Neural progenitor cell (in vitro differentiated cells): ENCODE measurements at regions not wholly inside any gene's neighbourhood (a gene's known extent, or its start where the extent isn't known, plus 50 kb on each side); places are given as distances from the start of the nearest gene placed in this dataset.
A peak's percentile ranks its signal among the peaks of the same experiment; 100 is the strongest.

Experiments used
- DNase-seq: peaks from one replicate; pipeline ENCODE4 v3.0.0-alpha.2; 2016; ENCODE audit warnings: low spot score
- H2AFZ ChIP-seq: fragments of 200-600 bp; sonication (generic); replicated peaks from 2 replicates; pipeline ENCODE4 v1.6.1; 2016; ENCODE audit warnings: antibody characterized with exemption
- H3F3A ChIP-seq: fragments of 200-600 bp; sonication (generic); 2 replicates; pipeline ENCODE4 v1.6.1; 2016; ENCODE audit warnings: antibody characterized with exemption, low read depth
- H3K27ac ChIP-seq: fragments of 200-600 bp; sonication (generic); 2 replicates; pipeline ENCODE4 v1.5.1; 2016; ENCODE audit warnings: mild to moderate bottlenecking
- H3K27me3 ChIP-seq: fragments of 200-600 bp; sonication (generic); 2 replicates; pipeline ENCODE4 v1.6.1; 2016; ENCODE audit warnings: mild to moderate bottlenecking, moderate library complexity
- H3K36me3 ChIP-seq: fragments of 200-600 bp; sonication (generic); 2 replicates; pipeline ENCODE4 v1.5.1; 2016
- H3K4me1 ChIP-seq: fragments of 200-600 bp; sonication (generic); 2 replicates; pipeline ENCODE4 v1.6.1; 2016; ENCODE audit warnings: mixed run types
- H3K4me2 ChIP-seq: fragments of 200-600 bp; sonication (generic); 2 replicates; pipeline ENCODE4 v1.6.1; 2016
- H3K4me3 ChIP-seq: fragments of 200-600 bp; sonication (generic); 2 replicates; pipeline ENCODE4 v1.5.1; 2016
- H3K79me2 ChIP-seq: fragments of 200-600 bp; sonication (generic); 2 replicates; pipeline ENCODE4 v1.6.1; 2016; ENCODE audit warnings: low read depth
- H3K9ac ChIP-seq: fragments of 200-600 bp; sonication (generic); 2 replicates; pipeline ENCODE4 v1.6.1; 2016
- H3K9me3 ChIP-seq: fragments of 200-600 bp; sonication (generic); 2 replicates; pipeline ENCODE4 v1.5.1; 2016; ENCODE audit warnings: low read depth
- H4K20me1 ChIP-seq: fragments of 200-600 bp; sonication (generic); 2 replicates; pipeline ENCODE4 v1.6.1; 2016; ENCODE audit warnings: low read depth
- H3K27ac Mint-ChIP-seq: 3 replicates; pipeline ENCODE4 v1.8.0; 2021; ENCODE audit warnings: mixed read lengths
- H3K27me3 Mint-ChIP-seq: 2 replicates; pipeline ENCODE4 v1.8.0; 2022; ENCODE audit warnings: low read depth, mild to moderate bottlenecking, inconsistent platforms, moderate library complexity, mixed read lengths; ENCODE audit not compliant: insufficient read depth
- H3K36me3 Mint-ChIP-seq: 3 replicates; pipeline ENCODE4 v1.8.0; 2021; ENCODE audit warnings: mixed read lengths
- H3K4me1 Mint-ChIP-seq: 3 replicates; pipeline ENCODE4 v1.8.0; 2021; ENCODE audit warnings: mixed read lengths
- H3K4me3 Mint-ChIP-seq: 3 replicates; pipeline ENCODE4 v1.8.0; 2021; ENCODE audit warnings: mild to moderate bottlenecking, moderate library complexity, mixed read lengths
- H3K9me3 Mint-ChIP-seq: 3 replicates; pipeline ENCODE4 v1.8.0; 2020; ENCODE audit warnings: mixed read lengths
- EZH2 ChIP-seq: fragments of 200-600 bp; sonication (generic); IDR thresholded peaks from 2 replicates; pipeline ENCODE4 v1.6.1; 2017; ENCODE audit warnings: antibody characterized with exemption, mild to moderate bottlenecking, moderate library complexity
- EZH2phosphoT487 ChIP-seq: fragments of 200-600 bp; sonication (generic); IDR thresholded peaks from 2 replicates; pipeline ENCODE4 v1.6.1; 2017; ENCODE audit warnings: antibody characterized with exemption
- TF ChIP-seq, protein P1 (sequence below): fragments of 200-600 bp; sonication (generic); IDR thresholded peaks from 2 replicates; pipeline ENCODE4 v1.5.1; 2017; ENCODE audit warnings: antibody characterized with exemption, mild to moderate bottlenecking

DNA sequence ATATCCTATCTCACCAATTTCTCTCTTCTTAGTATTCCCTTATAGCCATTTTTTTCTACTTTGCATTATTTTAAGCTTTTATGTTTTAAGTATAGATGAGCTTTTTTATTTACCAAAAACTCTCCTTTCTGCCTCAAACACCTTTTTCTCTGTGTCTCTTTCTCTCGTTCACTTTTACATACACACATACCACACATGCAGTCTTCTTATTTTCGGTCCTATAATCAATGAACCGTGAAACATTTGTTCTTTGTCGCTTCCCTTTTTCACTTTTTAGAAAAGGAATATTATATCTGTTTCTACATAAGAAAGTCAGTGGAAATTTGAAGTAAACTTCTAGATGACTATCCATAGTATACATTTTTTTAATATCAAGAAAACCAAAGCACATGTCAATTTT lies 183.2 kb downstream of the MRPL39 start:
- Histone ChIP-seq H3K9ac (no peak overlapping the region), H4K20me1 (no peaks in the 10 kb centered on the region), H3K4me1 (no peaks in the 10 kb centered on the region), H3F3A (no peaks in the 10 kb centered on the region), H2AFZ (no peak overlapping the region), H3K79me2 (no peaks in the 10 kb centered on the region), H3K4me3 (no peak overlapping the region), H3K27me3 (peaks cover 17% of the 10 kb centered on the region), H3K9me3 (no peaks in the 10 kb centered on the region), H3K27ac (no peak overlapping the region), H3K4me2 (no peak overlapping the region), H3K36me3 (no peaks in the 10 kb centered on the region)
- no peaks in the 10 kb centered on the region for H3K9me3 Mint-ChIP-seq
- no peak for DNase-seq
- H3K4me3 Mint-ChIP-seq = no peak overlapping the region
- no peak overlapping the region for H3K27ac Mint-ChIP-seq
- no peaks in the 10 kb centered on the region for H3K27me3 Mint-ChIP-seq
- H3K36me3 Mint-ChIP-seq = no peaks in the 10 kb centered on the region
- TF ChIP-seq, protein P1, sequence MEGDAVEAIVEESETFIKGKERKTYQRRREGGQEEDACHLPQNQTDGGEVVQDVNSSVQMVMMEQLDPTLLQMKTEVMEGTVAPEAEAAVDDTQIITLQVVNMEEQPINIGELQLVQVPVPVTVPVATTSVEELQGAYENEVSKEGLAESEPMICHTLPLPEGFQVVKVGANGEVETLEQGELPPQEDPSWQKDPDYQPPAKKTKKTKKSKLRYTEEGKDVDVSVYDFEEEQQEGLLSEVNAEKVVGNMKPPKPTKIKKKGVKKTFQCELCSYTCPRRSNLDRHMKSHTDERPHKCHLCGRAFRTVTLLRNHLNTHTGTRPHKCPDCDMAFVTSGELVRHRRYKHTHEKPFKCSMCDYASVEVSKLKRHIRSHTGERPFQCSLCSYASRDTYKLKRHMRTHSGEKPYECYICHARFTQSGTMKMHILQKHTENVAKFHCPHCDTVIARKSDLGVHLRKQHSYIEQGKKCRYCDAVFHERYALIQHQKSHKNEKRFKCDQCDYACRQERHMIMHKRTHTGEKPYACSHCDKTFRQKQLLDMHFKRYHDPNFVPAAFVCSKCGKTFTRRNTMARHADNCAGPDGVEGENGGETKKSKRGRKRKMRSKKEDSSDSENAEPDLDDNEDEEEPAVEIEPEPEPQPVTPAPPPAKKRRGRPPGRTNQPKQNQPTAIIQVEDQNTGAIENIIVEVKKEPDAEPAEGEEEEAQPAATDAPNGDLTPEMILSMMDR = no peak
- TF ChIP-seq EZH2 (no peak), EZH2phosphoT487 (no peak)
- H3K4me1 Mint-ChIP-seq = no peaks in the 10 kb centered on the region

DNA sequence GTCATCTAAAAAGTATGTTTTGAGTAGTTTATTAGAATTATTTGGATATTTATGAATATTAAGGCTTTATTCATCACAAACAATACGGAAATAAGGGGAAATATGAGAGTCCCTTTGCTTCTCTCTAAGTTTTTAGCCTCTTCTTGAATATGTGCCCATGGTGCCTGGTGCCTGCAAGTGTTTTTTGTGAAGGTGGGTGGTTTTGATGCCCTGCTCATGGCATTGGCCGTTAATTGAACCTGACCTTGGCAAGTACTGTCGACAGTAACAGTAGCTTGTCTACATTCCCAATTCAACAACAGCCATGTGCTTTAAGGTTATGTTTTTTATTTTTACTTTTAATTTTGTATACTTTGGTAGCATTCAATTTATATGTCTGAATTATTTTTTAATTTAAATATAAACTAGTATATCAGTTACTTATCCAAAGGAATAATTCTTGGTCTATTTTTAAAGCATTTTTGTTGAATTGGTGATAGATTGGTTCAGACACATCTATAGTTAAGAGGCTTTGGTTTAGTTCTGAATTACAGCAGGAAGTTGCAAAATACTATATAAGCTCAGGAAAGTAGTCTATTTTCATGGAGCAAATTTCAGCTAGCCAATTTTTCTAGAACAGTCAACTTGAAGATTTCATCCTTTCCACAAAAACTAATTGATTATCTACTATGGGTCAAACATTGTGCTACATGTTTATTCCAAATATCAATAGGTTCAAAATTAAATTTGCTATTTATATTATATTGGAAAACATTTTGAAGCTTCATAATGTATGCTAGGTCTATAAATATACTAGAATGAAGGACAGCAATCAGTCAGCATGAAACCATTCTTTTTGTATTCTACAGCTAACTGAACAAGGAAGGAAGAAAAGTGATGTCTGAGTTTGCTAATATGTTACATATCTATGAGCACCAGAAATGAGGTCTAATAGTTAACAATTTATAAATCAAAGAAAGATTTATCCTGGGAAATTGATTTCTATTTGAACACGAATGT lies 184.4 kb downstream of the MRPL39 start:
- TF ChIP-seq EZH2phosphoT487 (no peak), EZH2 (no peak)
- TF ChIP-seq, protein P1 = no peak
- H2AFZ ChIP-seq = no peak overlapping the region
- Mint-ChIP-seq H3K27ac (no peak overlapping the region), H3K4me1 (no peaks in the 10 kb centered on the region), H3K27me3 (peaks cover 2% of the 10 kb centered on the region), H3K36me3 (no peaks in the 10 kb centered on the region), H3K9me3 (no peaks in the 10 kb centered on the region), H3K4me3 (no peak overlapping the region)
- H3K36me3 ChIP-seq = no peaks in the 10 kb centered on the region
- no peaks in the 10 kb centered on the region for H3K79me2 ChIP-seq
- H3K4me1 ChIP-seq = no peaks in the 10 kb centered on the region
- H3K27me3 ChIP-seq = peaks cover 14% of the 10 kb centered on the region
- no peak overlapping the region for H3K4me2 ChIP-seq
- H3K9me3 ChIP-seq = no peaks in the 10 kb centered on the region
- no peaks in the 10 kb centered on the region for H3F3A ChIP-seq
- DNase-seq = no peak
- no peak overlapping the region for H3K4me3 ChIP-seq
- H3K27ac ChIP-seq = no peak overlapping the region
- H4K20me1 ChIP-seq = no peaks in the 10 kb centered on the region
- no peak overlapping the region for H3K9ac ChIP-seq

- H2AFZ ChIP-seq = peak overlapping the region; percentile 55
- H3K9me3 ChIP-seq = no peaks in the 10 kb centered on the region
- H3K27ac ChIP-seq = no peak overlapping the region
- H3K4me3 Mint-ChIP-seq = no peak overlapping the region
- H3K27ac Mint-ChIP-seq = no peak overlapping the region
- TF ChIP-seq EZH2phosphoT487 (no peak), EZH2 (peak; percentile 27)
- TF ChIP-seq, protein P1 = peak; percentile 75
- no peaks in the 10 kb centered on the region for H3K9me3 Mint-ChIP-seq
- H3K9ac ChIP-seq = no peak overlapping the region
- no peak overlapping the region for H3K4me2 ChIP-seq
- H3K36me3 ChIP-seq = no peaks in the 10 kb centered on the region
- H3K4me1 Mint-ChIP-seq = no peaks in the 10 kb centered on the region
- H3F3A ChIP-seq = no peaks in the 10 kb centered on the region
- no peaks in the 10 kb centered on the region for H3K4me1 ChIP-seq
- no peaks in the 10 kb centered on the region for H3K36me3 Mint-ChIP-seq
- H3K4me3 ChIP-seq = no peak overlapping the region
- H4K20me1 ChIP-seq = no peaks in the 10 kb centered on the region
- peak; percentile 77 for DNase-seq
- H3K79me2 ChIP-seq = no peaks in the 10 kb centered on the region
- H3K27me3 ChIP-seq = peaks cover 14% of the 10 kb centered on the region
- peaks cover 2% of the 10 kb centered on the region for H3K27me3 Mint-ChIP-seq
These were observed 185.8 kb downstream of the MRPL39 start for GRCh38 chr21:25421321-25422028.
